ENCODE measurements at regions not wholly inside any gene's neighbourhood (a gene's known extent, or its start where the extent isn't known, plus 50 kb on each side); places are given as distances from the start of the nearest gene placed in this dataset.

DNA sequence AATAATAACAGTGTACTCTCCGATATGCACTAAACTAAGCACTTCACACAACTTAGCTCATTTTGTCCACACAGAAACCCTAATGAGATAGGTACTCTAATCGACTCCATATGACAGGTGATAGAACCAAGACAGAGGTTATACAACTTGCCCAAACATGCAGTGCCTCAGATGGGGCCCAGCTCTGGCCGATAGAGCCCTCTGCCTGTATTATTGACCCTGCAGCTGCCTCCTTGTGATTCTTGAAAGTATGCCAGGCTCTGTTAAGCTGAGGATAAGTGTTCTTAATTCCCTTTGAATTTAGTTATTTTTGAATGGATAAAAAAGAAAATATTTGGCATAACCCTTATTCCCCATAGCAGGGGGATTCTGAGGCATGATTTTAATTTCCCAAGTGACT is 78.5 kb downstream of the HMHB1 start:
- TF ChIP-seq EZH2phosphoT487 (IDR thresholded peaks at IDR 0.05; ENCODE audit: borderline replicate concordance, low read depth) (no peak), EP300 (IDR thresholded peaks at IDR 0.05; ENCODE audit: borderline replicate concordance in 1 of 2, low read depth in 1 of 2, low read length in 1 of 2) (no peak), RFX5 (IDR thresholded peaks at IDR 0.05; ENCODE audit: low read length) (no peak), JUND (IDR thresholded peaks at IDR 0.05) (no peak), CTCF (IDR thresholded peaks at IDR 0.05) (no peak)
